ENCODE measurements at regions not wholly inside any gene's neighbourhood (a gene's known extent, or its start where the extent isn't known, plus 50 kb on each side); places are given as distances from the start of the nearest gene placed in this dataset.

DNA sequence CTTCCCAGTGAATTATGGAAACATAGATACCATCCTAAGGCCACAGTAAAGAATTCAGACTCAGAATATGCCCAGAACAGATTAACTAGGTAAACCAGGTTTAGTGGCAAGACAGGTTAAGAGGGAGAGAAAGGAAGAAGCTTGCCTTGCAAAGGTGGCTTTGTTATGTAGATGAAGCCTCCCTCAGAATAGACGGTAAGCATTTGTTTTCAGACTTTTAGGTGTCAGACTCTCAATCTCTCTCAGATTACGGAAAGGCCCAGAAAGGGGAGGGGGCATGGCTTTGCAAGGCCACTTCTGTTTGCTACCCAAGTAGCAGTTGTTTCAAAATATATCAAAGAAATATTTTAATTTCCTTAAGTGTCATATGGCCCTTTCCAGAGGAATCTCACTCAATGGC, 457.1 kb upstream of the BOD1L1 start:
- TF ChIP-seq CTCF (IDR thresholded peaks at IDR 0.05 in 8 of 11, conservative IDR thresholded peaks at IDR 0.05 in 3 of 11) (no peak), POLR2A (IDR thresholded peaks at IDR 0.05) (no peak)

All from spleen (tissue), 7 donors.